A549 (cell line): ENCODE measurements at regions not wholly inside any gene's neighbourhood (a gene's known extent, or its start where the extent isn't known, plus 50 kb on each side); places are given as distances from the start of the nearest gene placed in this dataset.

Experiments
- CHD4 ChIP-seq: fragments of 200-600 bp; sonication (generic); IDR thresholded peaks from 2 replicates; pipeline ENCODE4 v1.6.1; 2016; ENCODE audit warnings: antibody characterized with exemption, mild to moderate bottlenecking, borderline replicate concordance
- CTCF ChIP-seq: fragments of >200 bp; sonication (Bioruptor Twin); formaldehyde crosslinking; IDR thresholded peaks from 3 replicates; pipeline ENCODE4 v1.5.1; 2016
- EP300 ChIP-seq, 2 experiments: fragments of >200 bp; sonication (Bioruptor Twin); formaldehyde crosslinking; IDR thresholded peaks; 2 replicates in 1 of 2; 3 replicates in 1 of 2; pipeline ENCODE4 v1.6.1; 2016 to 2017
- ESRRA ChIP-seq: fragments of 150-350 bp; IDR thresholded peaks from 2 replicates; pipeline ENCODE4 v1.6.1; 2014; ENCODE audit warnings: mild to moderate bottlenecking, low read length, borderline replicate concordance
- HOXA7 ChIP-seq: fragments of 250-450 bp; sonication (Bioruptor Pico); IDR thresholded peaks from 2 replicates; pipeline ENCODE4 v1.5.0; 2020; ENCODE audit warnings: mild to moderate bottlenecking, moderate library complexity
- KDM1A ChIP-seq: fragments of 200-600 bp; sonication (generic); IDR thresholded peaks from 2 replicates; pipeline ENCODE4 v1.6.1; 2016; ENCODE audit warnings: low read depth, mild to moderate bottlenecking
- MAX ChIP-seq: IDR thresholded peaks from 2 replicates; pipeline ENCODE4 v1.6.1; 2012
- NPAS2 ChIP-seq: fragments of 250-450 bp; sonication (Bioruptor Pico); IDR thresholded peaks from 2 replicates; pipeline ENCODE4 v1.8.0; 2022; ENCODE audit warnings: mild to moderate bottlenecking, moderate library complexity, borderline replicate concordance
- POLR2A ChIP-seq: IDR thresholded peaks from 2 replicates; pipeline ENCODE4 v1.6.1; 2012; ENCODE audit warnings: mild to moderate bottlenecking, low read length
- POLR2AphosphoS2 ChIP-seq: conservative IDR thresholded peaks from 2 replicates; pipeline ENCODE4 v1.6.1; 2012; ENCODE audit warnings: low read length, improper control_type of control experiment, inconsistent platforms
- RCOR1 ChIP-seq: fragments of 150-350 bp; IDR thresholded peaks from 2 replicates; pipeline ENCODE4 v1.6.1; 2014; ENCODE audit warnings: antibody characterized with exemption, low read length, low read depth
- SREBF2 ChIP-seq: fragments of 450-650 bp; IDR thresholded peaks from 2 replicates; pipeline ENCODE4 v1.6.1; 2014; ENCODE audit warnings: mild to moderate bottlenecking, moderate library complexity
- TFCP2L1 ChIP-seq: fragments of 250-450 bp; sonication (Bioruptor Pico); IDR thresholded peaks from 2 replicates; pipeline ENCODE4 v1.5.0; 2021; ENCODE audit warnings: mild to moderate bottlenecking
- USF2 ChIP-seq: fragments of 450-650 bp; IDR thresholded peaks from 2 replicates; pipeline ENCODE4 v1.6.1; 2014; ENCODE audit warnings: antibody characterized with exemption

- no peak for TF ChIP-seq ESRRA
- no peak for TF ChIP-seq SREBF2
- TF ChIP-seq MAX: no peak
- no peak for TF ChIP-seq CTCF
- TF ChIP-seq POLR2AphosphoS2: no peak
- TF ChIP-seq NPAS2 (CRISPR knock-in tag): no peak
- no peak for TF ChIP-seq HOXA7 (CRISPR knock-in tag)
- no peak for TF ChIP-seq TFCP2L1 (CRISPR knock-in tag)
- no peak for TF ChIP-seq POLR2A
- no peak for TF ChIP-seq KDM1A
- no peak for TF ChIP-seq USF2
- no peak for TF ChIP-seq EP300 (IDR thresholded peaks at IDR 0.05)
- TF ChIP-seq RCOR1: no peak
- TF ChIP-seq CHD4: no peak
Measured at GRCh38 chr16:5187402-5187952, 89.9 kb upstream of the EEF2KMT start.
